ENCODE measurements at regions not wholly inside any gene's neighbourhood (a gene's known extent, or its start where the extent isn't known, plus 50 kb on each side); places are given as distances from the start of the nearest gene placed in this dataset.

DNA sequence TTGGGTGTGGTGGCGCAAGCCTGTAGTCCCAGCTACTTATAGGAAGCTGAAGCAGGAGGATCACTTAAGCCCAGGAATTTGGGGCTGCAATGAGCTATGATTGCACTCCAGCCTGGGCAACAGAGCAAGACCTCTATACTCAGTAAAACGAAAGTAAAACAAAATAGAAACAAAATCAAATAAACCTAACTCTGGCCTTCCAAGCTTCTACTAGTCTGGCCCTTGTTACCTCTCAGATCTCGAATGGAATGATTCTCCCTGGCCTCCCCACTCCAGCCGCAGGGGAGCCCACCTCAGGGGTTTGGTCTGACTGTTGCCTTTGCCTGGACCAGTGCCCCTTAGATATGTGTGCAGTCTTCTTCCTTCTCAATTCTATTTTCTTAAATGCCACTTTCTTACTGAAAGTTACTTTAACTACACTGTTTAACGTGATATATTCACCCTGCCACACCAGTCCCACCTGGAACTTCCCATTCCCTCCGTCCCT, 160.0 kb upstream of the GCFC2 start:
- H3K27ac ChIP-seq: no peak overlapping the region
- WGBS, 2 donors: 70 to 71% methylated on average over 6 of the region's 6 CpGs

DNA sequence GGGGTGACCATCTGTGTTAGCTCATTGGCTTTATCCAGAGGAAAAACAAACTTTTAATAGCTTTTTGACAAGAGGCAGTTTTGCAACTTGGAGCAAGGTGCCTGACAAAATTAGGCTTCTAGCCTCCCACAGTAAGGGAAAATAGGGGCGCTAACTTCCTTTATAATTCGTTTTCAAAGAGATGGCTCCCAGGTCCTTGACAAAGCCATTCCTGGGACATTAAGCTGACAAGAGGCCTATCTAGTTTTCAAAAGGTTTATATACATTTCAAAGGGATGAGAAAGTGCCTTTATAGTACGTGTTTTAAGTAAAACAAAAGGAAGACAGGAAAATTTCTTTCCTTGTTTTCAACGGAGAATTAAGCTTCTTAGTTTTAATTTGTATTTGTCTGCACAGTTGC, 159.4 kb upstream of the GCFC2 start:
- no peaks in the 10 kb centered on the region for H3K9me3 ChIP-seq
- H3K27ac ChIP-seq: no peak overlapping the region
- no peak for TF ChIP-seq EP300 (IDR thresholded peaks at IDR 0.05)
- TF ChIP-seq, protein P1, sequence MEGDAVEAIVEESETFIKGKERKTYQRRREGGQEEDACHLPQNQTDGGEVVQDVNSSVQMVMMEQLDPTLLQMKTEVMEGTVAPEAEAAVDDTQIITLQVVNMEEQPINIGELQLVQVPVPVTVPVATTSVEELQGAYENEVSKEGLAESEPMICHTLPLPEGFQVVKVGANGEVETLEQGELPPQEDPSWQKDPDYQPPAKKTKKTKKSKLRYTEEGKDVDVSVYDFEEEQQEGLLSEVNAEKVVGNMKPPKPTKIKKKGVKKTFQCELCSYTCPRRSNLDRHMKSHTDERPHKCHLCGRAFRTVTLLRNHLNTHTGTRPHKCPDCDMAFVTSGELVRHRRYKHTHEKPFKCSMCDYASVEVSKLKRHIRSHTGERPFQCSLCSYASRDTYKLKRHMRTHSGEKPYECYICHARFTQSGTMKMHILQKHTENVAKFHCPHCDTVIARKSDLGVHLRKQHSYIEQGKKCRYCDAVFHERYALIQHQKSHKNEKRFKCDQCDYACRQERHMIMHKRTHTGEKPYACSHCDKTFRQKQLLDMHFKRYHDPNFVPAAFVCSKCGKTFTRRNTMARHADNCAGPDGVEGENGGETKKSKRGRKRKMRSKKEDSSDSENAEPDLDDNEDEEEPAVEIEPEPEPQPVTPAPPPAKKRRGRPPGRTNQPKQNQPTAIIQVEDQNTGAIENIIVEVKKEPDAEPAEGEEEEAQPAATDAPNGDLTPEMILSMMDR (IDR thresholded peaks at IDR 0.05): no peak
- TF ChIP-seq POLR2A (IDR thresholded peaks at IDR 0.05): no peak
- WGBS, 2 donors: 46 to 50% methylated on average over 4 of the region's 4 CpGs
- H3K4me1 ChIP-seq: no peaks in the 10 kb centered on the region
- no peak for DNase-seq (ENCODE audit: low spot score in 2 of 2)
- H3K27me3 ChIP-seq: no peaks in the 10 kb centered on the region
- H3K36me3 ChIP-seq: no peaks in the 10 kb centered on the region
- no peak overlapping the region for H3K4me3 ChIP-seq

More for the DNA sequence above, 160.0 kb upstream of the GCFC2 start:
- H3K36me3 ChIP-seq: no peaks in the 10 kb centered on the region
- H3K4me3 ChIP-seq: no peak overlapping the region
- no peak for DNase-seq (ENCODE audit: low spot score in 2 of 2)
- no peaks in the 10 kb centered on the region for H3K9me3 ChIP-seq
- H3K4me1 ChIP-seq: no peaks in the 10 kb centered on the region
- no peaks in the 10 kb centered on the region for H3K27me3 ChIP-seq
- TF ChIP-seq EP300 (IDR thresholded peaks at IDR 0.05) (no peak), POLR2A (IDR thresholded peaks at IDR 0.05) (no peak)
- TF ChIP-seq, protein P1 (IDR thresholded peaks at IDR 0.05): no peak

DNA sequence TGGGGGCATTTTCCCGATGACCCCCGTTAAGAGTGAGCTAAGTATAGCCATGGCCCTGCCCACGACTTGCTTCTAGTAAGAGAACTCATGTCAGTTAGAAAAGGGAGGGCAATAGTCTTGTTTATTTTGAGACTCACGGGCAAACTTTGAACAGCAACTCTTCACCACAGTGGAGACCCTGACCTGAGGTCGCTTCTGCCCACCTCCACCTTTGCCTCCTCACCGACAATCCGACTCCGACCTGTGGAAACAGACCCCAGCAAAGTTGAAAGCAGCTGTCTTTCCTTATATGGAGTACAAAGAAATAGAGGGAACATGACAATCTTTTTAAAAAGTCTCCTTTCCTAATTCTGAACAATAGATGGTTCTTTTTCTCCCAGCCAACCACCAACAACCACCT, 155.0 kb upstream of the GCFC2 start:
- WGBS, 2 donors: 77 to 79% methylated on average over 8 of the region's 8 CpGs
- H3K27me3 ChIP-seq: no peaks in the 10 kb centered on the region
- TF ChIP-seq EP300 (IDR thresholded peaks at IDR 0.05) (no peak), POLR2A (IDR thresholded peaks at IDR 0.05) (no peak)
- TF ChIP-seq, protein P1 (IDR thresholded peaks at IDR 0.05): no peak
- no peaks in the 10 kb centered on the region for H3K36me3 ChIP-seq
- no peaks in the 10 kb centered on the region for H3K9me3 ChIP-seq
- no peaks in the 10 kb centered on the region for H3K4me1 ChIP-seq
- H3K27ac ChIP-seq: no peak overlapping the region
- no peak for DNase-seq (ENCODE audit: low spot score in 2 of 2)
- no peak overlapping the region for H3K4me3 ChIP-seq

DNA sequence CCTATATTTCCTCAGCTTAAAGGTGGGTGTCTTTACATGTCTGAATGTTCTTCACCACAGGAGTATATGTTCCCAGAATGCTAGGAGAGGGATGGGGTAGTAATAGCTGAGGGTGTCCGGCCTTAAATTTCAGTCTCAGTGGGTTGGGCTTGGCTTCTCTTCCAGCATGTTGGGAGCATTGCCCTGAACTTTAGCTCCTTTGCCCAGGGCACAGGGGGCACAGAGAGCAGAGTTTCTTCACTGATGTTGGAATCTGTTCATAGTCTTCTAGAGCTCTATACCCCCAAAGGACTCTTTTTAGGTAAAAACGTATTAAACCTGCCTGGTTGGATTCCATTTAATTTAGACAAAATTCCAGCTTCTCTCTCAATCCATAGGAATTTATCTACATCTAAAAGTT, 154.4 kb upstream of the GCFC2 start:
- WGBS, 2 donors: 35 to 40% methylated on average over 2 of the region's 2 CpGs

DNA sequence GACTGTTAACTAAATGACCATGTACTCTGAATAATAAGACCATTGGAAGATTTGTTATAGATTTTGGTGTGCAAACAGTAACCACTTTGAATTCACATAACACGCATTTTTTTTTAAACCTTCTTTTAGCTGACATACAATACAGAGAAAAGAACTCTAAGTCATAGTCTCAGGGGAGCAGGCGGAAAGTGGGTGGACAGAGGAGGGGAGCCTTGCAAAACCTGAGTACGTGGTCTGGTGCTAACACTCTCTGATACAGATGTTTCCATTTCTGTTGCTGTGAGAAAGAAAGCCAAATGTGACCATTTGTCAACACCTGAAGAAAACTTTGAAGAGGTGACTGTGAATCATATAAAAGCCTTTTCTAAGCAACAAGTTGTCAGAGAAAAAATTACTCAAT, 151.8 kb upstream of the GCFC2 start:
- no peaks in the 10 kb centered on the region for H3K36me3 ChIP-seq
- TF ChIP-seq, protein P1 (IDR thresholded peaks at IDR 0.05): no peak
- TF ChIP-seq EP300 (IDR thresholded peaks at IDR 0.05) (no peak), POLR2A (IDR thresholded peaks at IDR 0.05) (no peak)
- H3K9me3 ChIP-seq: no peaks in the 10 kb centered on the region
- DNase-seq (ENCODE audit: low spot score in 2 of 2): no peak
- H3K4me1 ChIP-seq: no peaks in the 10 kb centered on the region
- no peak overlapping the region for H3K27ac ChIP-seq
- no peaks in the 10 kb centered on the region for H3K27me3 ChIP-seq
- 66 to 73% methylated on average over 3 of the region's 3 CpGs for WGBS, 2 donors
- no peak overlapping the region for H3K4me3 ChIP-seq

More for the DNA sequence above, 154.4 kb upstream of the GCFC2 start:
- DNase-seq (ENCODE audit: low spot score in 2 of 2): no peak
- TF ChIP-seq, protein P1 (IDR thresholded peaks at IDR 0.05): no peak
- TF ChIP-seq POLR2A (IDR thresholded peaks at IDR 0.05): no peak
- no peak for TF ChIP-seq EP300 (IDR thresholded peaks at IDR 0.05)
- no peak overlapping the region for H3K4me3 ChIP-seq
- no peaks in the 10 kb centered on the region for H3K4me1 ChIP-seq
- H3K36me3 ChIP-seq: no peaks in the 10 kb centered on the region
- H3K27me3 ChIP-seq: no peaks in the 10 kb centered on the region
- no peaks in the 10 kb centered on the region for H3K9me3 ChIP-seq
- H3K27ac ChIP-seq: no peak overlapping the region
